IMR-90 (cell line): ENCODE measurements at regions not wholly inside any gene's neighbourhood (a gene's known extent, or its start where the extent isn't known, plus 50 kb on each side); places are given as distances from the start of the nearest gene placed in this dataset.

Experiments
- ATAC-seq: fragments of 200-7000 bp; cut with Tn5 transposase; 2 replicates; pipeline ENCODE4 v1.9.1; 2020; ENCODE audit warnings: low read depth, mild to moderate bottlenecking, moderate library complexity
- BruUV-seq: library from RNA; stranded (reverse); fragments of 400-500 nt; replicated peaks from 2 replicates; lab custom pipeline; 2021; lab: Mats Ljungman, UMichigan
- CTCF ChIA-PET: fragments of 300-600 bp; formaldehyde crosslinking; extraction: SDS; loops from one replicate; lab custom pipeline; 2021; ENCODE audit warnings: antibody characterized with exemption; lab: Yijun Ruan, JAX
- POLR2A ChIA-PET: fragments of 300-600 bp; sonication (Branson Sonifier 250); formaldehyde crosslinking; loops from one replicate; lab custom pipeline; 2022; ENCODE audit warnings: antibody characterized with exemption; ENCODE audit not compliant: unreplicated experiment; lab: Charles Lee
- DNase-seq: peaks from one replicate; pipeline ENCODE4 v3.0.0; 2013
- H2AFZ ChIP-seq: replicated peaks from 2 replicates; pipeline ENCODE3; 2013; ENCODE audit warnings: low read length, mild to moderate bottlenecking; ENCODE audit not compliant: poor library complexity
- H2AK5ac ChIP-seq: 2 replicates; pipeline ENCODE4 v1.6.1; 2013; ENCODE audit warnings: low read depth, low read length, inconsistent platforms
- H2AK9ac ChIP-seq: replicated peaks from 2 replicates; pipeline ENCODE3; 2013; ENCODE audit warnings: mild to moderate bottlenecking, low read depth, low read length, moderate library complexity; ENCODE audit not compliant: poor library complexity
- H2BK120ac ChIP-seq: 2 replicates; pipeline ENCODE4 v1.6.1; 2013; ENCODE audit warnings: low read depth, low read length, inconsistent platforms
- H2BK15ac ChIP-seq: 3 replicates; pipeline ENCODE4 v1.6.1; 2013; ENCODE audit warnings: low read depth, low read length, inconsistent platforms
- H2BK20ac ChIP-seq: 2 replicates; pipeline ENCODE4 v1.6.1; 2013; ENCODE audit warnings: low read depth, mild to moderate bottlenecking, inconsistent platforms, low read length, moderate library complexity
- H2BK5ac ChIP-seq: 2 replicates; pipeline ENCODE4 v1.6.1; 2013; ENCODE audit warnings: mild to moderate bottlenecking, low read depth, low read length, inconsistent platforms; ENCODE audit not compliant: poor library complexity, severe bottlenecking
- H3K14ac ChIP-seq: replicated peaks from 2 replicates; pipeline ENCODE4 v1.6.1; 2013; ENCODE audit warnings: low read depth, low read length, inconsistent platforms
- H3K18ac ChIP-seq: 2 replicates; pipeline ENCODE4 v1.6.1; 2013; ENCODE audit warnings: low read depth, low read length, control low read depth
- H3K23ac ChIP-seq: 2 replicates; pipeline ENCODE4 v1.6.1; 2013; ENCODE audit warnings: low read depth, low read length, inconsistent platforms
- H3K27ac ChIP-seq: 2 replicates; pipeline ENCODE4 v1.5.1; 2013; ENCODE audit warnings: mild to moderate bottlenecking, control low read depth, low read length; ENCODE audit not compliant: insufficient read depth
- H3K27me3 ChIP-seq: 2 replicates; pipeline ENCODE4 v1.6.1; 2013; ENCODE audit warnings: low read length; ENCODE audit not compliant: control insufficient read depth, insufficient read depth
- H3K36me3 ChIP-seq: 2 replicates; pipeline ENCODE4 v1.6.1; 2013; ENCODE audit warnings: low read length, mixed read lengths; ENCODE audit not compliant: control insufficient read depth, insufficient read depth
- H3K4ac ChIP-seq: 2 replicates; pipeline ENCODE4 v1.6.1; 2013; ENCODE audit warnings: low read depth, low read length, inconsistent platforms
- H3K4me1 ChIP-seq: 2 replicates; pipeline ENCODE4 v1.6.1; 2013; ENCODE audit warnings: low read length, mixed read lengths; ENCODE audit not compliant: control insufficient read depth, insufficient read depth
- H3K4me2 ChIP-seq: 2 replicates; pipeline ENCODE4 v1.6.1; 2013; ENCODE audit warnings: low read depth, mild to moderate bottlenecking, control low read depth, low read length, moderate library complexity
- H3K4me3 ChIP-seq: 2 replicates; pipeline ENCODE4 v1.5.1; 2013; ENCODE audit warnings: low read depth, mild to moderate bottlenecking, control low read depth, low read length, moderate library complexity; ENCODE audit not compliant: insufficient read depth
- H3K56ac ChIP-seq: 2 replicates; pipeline ENCODE4 v1.6.1; 2013; ENCODE audit warnings: low read length, inconsistent platforms; ENCODE audit not compliant: insufficient read depth; ENCODE audit errors: extremely low read depth
- H3K79me1 ChIP-seq, 2 experiments: 2 replicates each; pipeline ENCODE4 v1.6.1; 2013; ENCODE audit warnings: low read length in 2 of 2, inconsistent platforms in 1 of 2, low read depth in 1 of 2
- H3K9ac ChIP-seq: 2 replicates; pipeline ENCODE4 v1.6.1; 2013; ENCODE audit warnings: low read depth, low read length, control low read depth
- H3K9me1 ChIP-seq: 2 replicates; pipeline ENCODE4 v1.6.1; 2013; ENCODE audit warnings: low read length, inconsistent platforms; ENCODE audit not compliant: insufficient read depth
- H3K9me3 ChIP-seq: 2 replicates; pipeline ENCODE4 v1.6.1; 2013; ENCODE audit warnings: low read length; ENCODE audit not compliant: control insufficient read depth, insufficient read depth
- H4K20me1 ChIP-seq: 2 replicates; pipeline ENCODE4 v1.6.1; 2013; ENCODE audit warnings: low read length, inconsistent platforms; ENCODE audit not compliant: insufficient read depth
- H4K5ac ChIP-seq: 2 replicates; pipeline ENCODE4 v1.6.1; 2013; ENCODE audit warnings: mild to moderate bottlenecking, low read depth, low read length, control low read depth
- H4K8ac ChIP-seq, 2 experiments: 2 replicates each; pipeline ENCODE4 v1.6.1; 2013; ENCODE audit warnings: low read depth in 2 of 2, low read length in 2 of 2, control low read depth in 1 of 2, inconsistent platforms in 1 of 2
- H4K91ac ChIP-seq: 2 replicates; pipeline ENCODE4 v1.6.1; 2013; ENCODE audit warnings: low read depth, low read length, inconsistent platforms; ENCODE audit not compliant: insufficient read depth
- BHLHE40 ChIP-seq: fragments of 150-350 bp; IDR thresholded peaks from 2 replicates; pipeline ENCODE4 v1.6.1; 2016; ENCODE audit warnings: mild to moderate bottlenecking, low read depth, low read length
- CEBPB ChIP-seq: IDR thresholded peaks from 2 replicates; pipeline ENCODE4 v1.6.1; 2012; ENCODE audit warnings: low read depth, low read length, improper control_type of control experiment
- CHD1 ChIP-seq: IDR thresholded peaks from 2 replicates; pipeline ENCODE4 v1.6.1; 2012; ENCODE audit warnings: low read depth, low read length, improper control_type of control experiment
- FOS ChIP-seq: fragments of 150-350 bp; IDR thresholded peaks from 2 replicates; pipeline ENCODE4 v1.6.1; 2016; ENCODE audit warnings: low read depth, low read length
- MAFK ChIP-seq: IDR thresholded peaks from 2 replicates; pipeline ENCODE4 v1.6.1; 2012; ENCODE audit warnings: low read depth, low read length, improper control_type of control experiment
- MAZ ChIP-seq: IDR thresholded peaks from 2 replicates; pipeline ENCODE4 v1.6.1; 2012; ENCODE audit warnings: low read depth, mild to moderate bottlenecking, low read length, improper control_type of control experiment, moderate library complexity, borderline replicate concordance
- NFE2L2 ChIP-seq: fragments of 150-350 bp; IDR thresholded peaks from 2 replicates; pipeline ENCODE4 v1.6.1; 2016; ENCODE audit warnings: low read depth, mild to moderate bottlenecking, low read length
- POLR2A ChIP-seq: IDR thresholded peaks from 2 replicates; pipeline ENCODE4 v1.6.1; 2012; ENCODE audit warnings: mild to moderate bottlenecking, low read depth, low read length
- RAD21 ChIP-seq: IDR thresholded peaks from 2 replicates; pipeline ENCODE4 v1.6.1; 2012; ENCODE audit warnings: low read length, improper control_type of control experiment
- RCOR1 ChIP-seq: IDR thresholded peaks from 2 replicates; pipeline ENCODE4 v1.6.1; 2012; ENCODE audit warnings: mild to moderate bottlenecking, low read length, improper control_type of control experiment; ENCODE audit not compliant: insufficient replicate concordance
- RFX5 ChIP-seq: IDR thresholded peaks from 2 replicates; pipeline ENCODE4 v1.8.0; 2012; ENCODE audit warnings: low read depth, mild to moderate bottlenecking, low read length, moderate library complexity
- SMC3 ChIP-seq: fragments of 150-350 bp; IDR thresholded peaks from 2 replicates; pipeline ENCODE4 v1.6.1; 2016; ENCODE audit warnings: low read depth, mild to moderate bottlenecking, antibody characterized with exemption, low read length, moderate library complexity
- dilution Hi-C: fragments of 300-500 bp; cut with HindIII; formaldehyde crosslinking; loops from one replicate; pipeline ENCODE4 v1.14.3; 2018; ENCODE audit warnings: low sequenced_read_pairs; ENCODE audit not compliant: unreplicated experiment
- in situ Hi-C: fragments of 300-500 bp; cut with MboI; formaldehyde crosslinking; loops from 3 replicates; pipeline ENCODE4 v1.14.3; 2019; ENCODE audit warnings: low sequenced_read_pairs, inconsistent platforms, mixed read lengths
- intact Hi-C: fragments of 100-400 bp; cut with micrococcal nuclease; formaldehyde crosslinking; loops from 2 replicates; pipeline ENCODE4 v1.10.0; 2022
- TF ChIP-seq, protein P1 (sequence below): conservative IDR thresholded peaks from 2 replicates; pipeline ENCODE4 v1.5.1; 2012; ENCODE audit warnings: mild to moderate bottlenecking, low read depth, low read length, improper control_type of control experiment

DNA sequence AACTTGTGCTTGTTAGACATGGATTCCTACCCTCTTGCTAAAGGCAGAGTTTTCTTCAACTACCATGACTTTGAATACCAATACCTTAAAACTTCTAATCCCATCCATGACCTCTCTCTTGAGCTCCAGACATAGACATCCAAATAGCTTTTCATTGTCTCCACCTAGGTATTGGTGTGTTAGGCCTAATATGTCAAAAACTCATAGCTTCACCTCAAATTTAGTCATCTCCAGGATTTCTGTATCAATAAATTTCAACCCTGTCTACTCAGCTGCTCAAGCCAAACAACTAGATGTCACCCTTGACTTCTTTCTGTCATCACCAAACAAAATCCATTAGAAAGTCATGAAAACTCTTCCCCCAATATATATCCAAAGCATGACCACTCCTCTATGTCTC, 617.7 kb upstream of the GRIA3 start:
- POLR2A ChIA-PET, result no interaction called here
- no peaks in the 10 kb centered on the region for H3K9me1 ChIP-seq
- no peak overlapping the region for H4K8ac ChIP-seq
- H3K79me1 ChIP-seq, result no peaks in the 10 kb centered on the region
- H4K20me1 ChIP-seq, result no peaks in the 10 kb centered on the region
- no peak overlapping the region for H3K27ac ChIP-seq
- CTCF ChIA-PET, result no interaction called here
- ATAC-seq (no peak), DNase-seq (no peak)
- no peak overlapping the region for H3K4ac ChIP-seq
- H3K14ac ChIP-seq, result no peak overlapping the region
- no peak overlapping the region; the same call in 1 of the 2 replicates for H3K18ac ChIP-seq
- H2AK9ac ChIP-seq, result no peak overlapping the region
- no peak overlapping the region for H2AK5ac ChIP-seq
- H3K9me3 ChIP-seq, result 0 out of 2 replicates have a peak, but pooled peaks cover 2% of the 10 kb centered on the region
- TF ChIP-seq MAZ (no peak), NFE2L2 (no peak), SMC3 (no peak), CEBPB (no peak), RCOR1 (no peak), RFX5 (no peak), FOS (no peak), BHLHE40 (no peak), CHD1 (no peak), RAD21 (no peak), MAFK (no peak), POLR2A (no peak)
- TF ChIP-seq, protein P1, sequence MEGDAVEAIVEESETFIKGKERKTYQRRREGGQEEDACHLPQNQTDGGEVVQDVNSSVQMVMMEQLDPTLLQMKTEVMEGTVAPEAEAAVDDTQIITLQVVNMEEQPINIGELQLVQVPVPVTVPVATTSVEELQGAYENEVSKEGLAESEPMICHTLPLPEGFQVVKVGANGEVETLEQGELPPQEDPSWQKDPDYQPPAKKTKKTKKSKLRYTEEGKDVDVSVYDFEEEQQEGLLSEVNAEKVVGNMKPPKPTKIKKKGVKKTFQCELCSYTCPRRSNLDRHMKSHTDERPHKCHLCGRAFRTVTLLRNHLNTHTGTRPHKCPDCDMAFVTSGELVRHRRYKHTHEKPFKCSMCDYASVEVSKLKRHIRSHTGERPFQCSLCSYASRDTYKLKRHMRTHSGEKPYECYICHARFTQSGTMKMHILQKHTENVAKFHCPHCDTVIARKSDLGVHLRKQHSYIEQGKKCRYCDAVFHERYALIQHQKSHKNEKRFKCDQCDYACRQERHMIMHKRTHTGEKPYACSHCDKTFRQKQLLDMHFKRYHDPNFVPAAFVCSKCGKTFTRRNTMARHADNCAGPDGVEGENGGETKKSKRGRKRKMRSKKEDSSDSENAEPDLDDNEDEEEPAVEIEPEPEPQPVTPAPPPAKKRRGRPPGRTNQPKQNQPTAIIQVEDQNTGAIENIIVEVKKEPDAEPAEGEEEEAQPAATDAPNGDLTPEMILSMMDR, result no peak
- dilution Hi-C loops, result no loop called here
- H3K56ac ChIP-seq, result no peak overlapping the region
- H2BK120ac ChIP-seq, result no peak overlapping the region
- H2BK5ac ChIP-seq, result peak overlapping the region; percentile 47
- no peak overlapping the region for H4K5ac ChIP-seq
- no peak overlapping the region for H2AFZ ChIP-seq
- no peak overlapping the region for H3K23ac ChIP-seq
- in situ Hi-C loops, result no loop called here
- no peak overlapping the region for H4K91ac ChIP-seq
- no TSS peak for BruUV-seq
- no peak overlapping the region for H3K4me2 ChIP-seq
- H2BK20ac ChIP-seq, result no peak overlapping the region
- no peaks in the 10 kb centered on the region for H3K4me1 ChIP-seq
- no peaks in the 10 kb centered on the region for H3K27me3 ChIP-seq
- intact Hi-C loops, result no loop called here
- no peak overlapping the region for H3K4me3 ChIP-seq
- no peak overlapping the region for H3K9ac ChIP-seq
- no peaks in the 10 kb centered on the region for H3K36me3 ChIP-seq
- H2BK15ac ChIP-seq, result no peak overlapping the region
